ENCODE measurements at regions not wholly inside any gene's neighbourhood (a gene's known extent, or its start where the extent isn't known, plus 50 kb on each side); places are given as distances from the start of the nearest gene placed in this dataset.
"Not testable (repeated sequence)": the region's sequence is repeated elsewhere in the genome, so short reads cannot be mapped to it uniquely, and the experiment has no call there.

- DNase-seq: no peak
Observed at GRCh38 chr3:153760948-153761347, 360.2 kb upstream of the ARHGEF26 start.

- DNase-seq: no peak
Observed at GRCh38 chr3:153762411-153763235, 358.6 kb upstream of the ARHGEF26 start.

- no peak for DNase-seq
Observed at GRCh38 chr3:153767601-153768560, 353.3 kb upstream of the ARHGEF26 start.

GRCh38 chr3:153768561-153769469 lies 352.4 kb upstream of the ARHGEF26 start:
- DNase-seq: peak; percentile 25

GRCh38 chr3:153783106-153783505 lies 338.1 kb upstream of the ARHGEF26 start:
- no peak for DNase-seq

GRCh38 chr3:153783741-153784480 lies 337.3 kb upstream of the ARHGEF26 start:
- DNase-seq: no peak

- DNase-seq: no peak
Observed at GRCh38 chr3:153785901-153786300, 335.3 kb upstream of the ARHGEF26 start.

GRCh38 chr3:153789380-153789779 lies 331.8 kb upstream of the ARHGEF26 start:
- no peak for DNase-seq

GRCh38 chr3:153797056-153797455 lies 324.1 kb upstream of the ARHGEF26 start:
- DNase-seq: not testable (repeated sequence)

GRCh38 chr3:153809097-153809496 lies 312.1 kb upstream of the ARHGEF26 start:
- no peak for DNase-seq

GRCh38 chr3:153818338-153818737 lies 302.9 kb upstream of the ARHGEF26 start:
- DNase-seq: no peak

- no peak for DNase-seq
Observed at GRCh38 chr3:153820035-153820434, 301.2 kb upstream of the ARHGEF26 start.

GRCh38 chr3:153828346-153828745 lies 292.8 kb upstream of the ARHGEF26 start:
- DNase-seq: not testable (repeated sequence)

- no peak for DNase-seq
Observed at GRCh38 chr3:153829606-153830170, 291.5 kb upstream of the ARHGEF26 start.

GRCh38 chr3:153830552-153830951 lies 290.6 kb upstream of the ARHGEF26 start:
- no peak for DNase-seq

GRCh38 chr3:153835540-153835939 lies 285.6 kb upstream of the ARHGEF26 start:
- DNase-seq: no peak

GRCh38 chr3:153840487-153840886 lies 280.7 kb upstream of the ARHGEF26 start:
- no peak for DNase-seq

GRCh38 chr3:153843994-153844393 lies 277.2 kb upstream of the ARHGEF26 start:
- DNase-seq: no peak

GRCh38 chr3:153845311-153845710 lies 275.9 kb upstream of the ARHGEF26 start:
- no peak for DNase-seq

GRCh38 chr3:153848702-153849101 lies 272.5 kb upstream of the ARHGEF26 start:
- no peak for DNase-seq

- no peak for DNase-seq
Observed at GRCh38 chr3:153852355-153852754, 268.8 kb upstream of the ARHGEF26 start.

All from T-helper 9 cell (primary cell).